GM04503 (cell line): ENCODE measurements at regions not wholly inside any gene's neighbourhood (a gene's known extent, or its start where the extent isn't known, plus 50 kb on each side); places are given as distances from the start of the nearest gene placed in this dataset.
A peak's percentile ranks its signal among the peaks of the same experiment; 100 is the strongest.
"Not testable (repeated sequence)": the region's sequence is repeated elsewhere in the genome, so short reads cannot be mapped to it uniquely, and the experiment has no call there.

Experiments
- DNase-seq: peaks from one replicate; pipeline ENCODE4 v3.0.0-alpha.2; 2012; ENCODE audit warnings: low read depth

DNA sequence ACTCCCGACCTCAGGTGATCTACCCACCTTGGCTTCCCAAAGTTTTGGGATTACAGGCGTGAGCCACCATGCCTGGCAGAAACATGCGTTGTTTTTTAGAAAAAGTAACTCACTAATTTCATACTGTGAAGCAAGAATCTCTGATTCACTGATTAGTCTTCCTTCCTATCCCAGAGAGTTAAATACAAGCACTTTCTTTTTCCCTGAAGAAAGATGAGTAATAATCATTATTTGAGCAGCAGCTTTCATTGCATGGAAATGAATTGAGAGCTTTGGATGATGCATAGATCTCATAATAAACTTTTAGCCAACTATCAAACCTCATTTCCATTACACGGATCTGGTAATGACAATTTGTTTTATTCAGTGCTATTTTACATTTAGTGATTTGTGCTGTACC, 892.5 kb upstream of the EYS start:
- no peak for DNase-seq

DNA sequence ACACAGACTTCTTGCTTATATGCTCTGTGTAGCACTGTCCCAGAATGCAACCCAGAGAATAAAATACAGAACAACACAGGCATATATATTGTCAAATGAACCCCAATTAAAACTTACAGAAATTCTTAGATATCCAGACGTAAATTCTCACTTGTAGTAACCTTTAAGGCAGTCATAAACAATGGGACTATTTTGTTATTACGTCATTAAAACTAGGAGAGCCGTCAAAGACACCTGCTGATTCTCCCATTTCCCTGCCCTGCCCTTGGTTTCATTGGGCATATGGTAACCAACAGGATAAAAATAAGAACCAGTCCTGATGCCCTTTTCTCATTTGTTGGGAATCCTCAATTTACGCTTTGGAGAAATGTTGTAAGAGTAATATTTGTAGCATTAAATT, 871.3 kb upstream of the EYS start:
- DNase-seq: no peak

DNA sequence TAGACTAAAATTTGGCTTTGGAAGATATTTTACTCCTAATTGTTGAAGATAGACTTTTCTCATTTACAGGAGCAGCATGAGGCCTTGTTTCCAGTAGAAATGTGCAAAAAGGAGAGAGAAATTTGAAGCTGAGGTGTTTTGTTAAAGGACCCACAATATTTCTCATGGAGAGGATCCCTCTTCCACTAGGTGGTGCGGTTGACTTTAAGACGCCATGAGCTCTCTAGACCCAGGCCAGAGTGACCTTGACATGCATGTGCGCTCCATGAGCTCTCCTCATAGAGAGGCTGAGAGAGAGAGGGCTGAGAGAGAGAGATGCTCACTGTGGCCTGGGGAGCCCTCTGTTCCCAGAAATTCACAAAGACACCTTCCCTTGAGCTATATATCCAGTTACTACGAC, 861.2 kb upstream of the EYS start:
- DNase-seq: no peak

DNA sequence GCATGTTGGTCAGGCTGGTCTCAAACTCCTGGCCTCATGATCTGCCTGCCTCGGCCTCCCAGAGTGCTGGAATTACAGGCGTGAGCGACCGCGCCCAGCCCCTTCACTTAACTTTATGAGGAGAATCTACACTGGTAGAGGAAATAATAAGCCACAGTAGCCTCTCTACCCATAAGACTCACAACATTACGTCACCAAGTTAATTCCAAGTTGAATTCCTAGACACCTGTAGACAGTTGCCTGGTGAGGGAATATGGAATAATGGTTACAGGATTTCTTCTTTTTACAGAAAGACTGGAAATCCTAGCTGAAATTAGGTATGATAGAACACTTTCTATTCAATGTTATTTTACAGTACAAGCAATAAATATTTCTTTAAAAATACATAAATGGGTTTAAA, 854.5 kb upstream of the EYS start:
- DNase-seq: no peak

DNA sequence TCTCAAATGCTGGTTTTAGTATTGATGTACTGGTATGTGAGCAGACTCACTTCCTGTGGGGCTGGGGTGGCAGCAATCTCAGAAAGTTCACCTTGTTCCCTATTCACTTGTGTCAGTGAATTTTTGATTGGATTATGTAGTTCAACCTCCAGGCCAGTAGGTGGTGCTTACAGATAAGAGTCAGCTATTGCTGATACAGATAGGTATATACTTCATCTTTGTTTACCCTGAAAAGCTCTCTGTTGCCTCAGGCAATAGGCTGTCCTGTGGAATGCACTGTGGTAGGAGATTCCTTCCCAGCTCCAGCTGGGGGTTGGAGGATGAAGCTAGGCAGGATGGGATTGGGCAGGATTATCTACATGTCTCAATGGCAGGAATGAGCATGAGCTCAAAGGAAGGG, 851.2 kb upstream of the EYS start:
- no peak for DNase-seq

DNA sequence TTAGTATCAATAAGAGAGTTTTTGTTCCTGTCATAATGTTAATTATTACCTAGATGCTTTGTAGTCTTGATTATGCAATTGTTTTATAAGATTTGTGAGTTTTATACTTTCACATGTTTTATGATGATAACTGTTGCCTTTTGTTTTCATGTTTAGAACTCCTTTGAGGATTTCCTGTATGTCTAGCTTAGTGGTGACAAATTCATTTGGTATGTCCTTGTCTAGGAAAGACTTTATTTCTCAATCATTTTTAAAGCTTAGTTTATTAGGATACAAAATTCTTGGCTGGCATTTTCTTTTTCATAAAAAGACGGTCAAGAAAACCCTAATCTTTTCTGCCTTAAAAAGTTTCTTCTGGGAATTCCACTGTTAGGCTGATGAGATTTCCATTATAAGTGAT, 849.9 kb upstream of the EYS start:
- no peak for DNase-seq

DNA sequence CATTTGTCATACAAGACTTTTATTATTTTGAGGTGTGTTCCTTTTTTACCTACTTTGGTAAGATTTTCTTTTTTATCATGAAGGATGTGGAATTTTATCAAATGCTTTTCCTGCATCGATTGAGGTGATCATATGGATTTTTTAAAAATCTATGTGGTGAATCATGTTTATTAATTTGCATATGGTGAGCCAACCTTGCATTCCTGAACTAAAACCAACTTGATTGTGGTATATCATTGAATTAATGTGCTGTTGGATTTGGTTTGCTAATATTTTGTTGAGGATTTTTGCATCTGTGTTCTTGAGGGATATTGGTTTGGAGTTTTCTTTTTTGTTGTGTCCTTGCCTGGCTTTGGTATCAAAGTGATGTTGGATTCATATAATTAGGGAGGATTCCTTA, 848.1 kb upstream of the EYS start:
- DNase-seq: no peak

DNA sequence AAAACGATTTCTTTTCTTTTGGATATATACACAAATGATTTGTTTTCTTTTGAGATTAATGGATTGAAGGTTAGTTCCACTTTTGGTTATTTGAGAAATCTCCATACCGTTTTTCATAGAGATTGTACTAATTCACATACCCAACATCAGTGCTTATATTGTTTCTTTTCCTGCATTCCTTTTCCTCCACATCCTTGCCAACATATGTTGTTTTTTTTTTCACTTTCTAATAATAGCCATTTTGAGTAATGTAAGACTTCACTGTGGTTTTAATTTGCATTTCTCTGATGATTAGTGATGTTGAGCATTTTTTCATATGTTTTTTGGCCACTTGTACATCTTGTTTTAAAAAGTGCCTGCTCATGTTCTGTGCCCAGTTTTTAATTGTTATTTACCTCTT, 846.4 kb upstream of the EYS start:
- no peak for DNase-seq

DNA sequence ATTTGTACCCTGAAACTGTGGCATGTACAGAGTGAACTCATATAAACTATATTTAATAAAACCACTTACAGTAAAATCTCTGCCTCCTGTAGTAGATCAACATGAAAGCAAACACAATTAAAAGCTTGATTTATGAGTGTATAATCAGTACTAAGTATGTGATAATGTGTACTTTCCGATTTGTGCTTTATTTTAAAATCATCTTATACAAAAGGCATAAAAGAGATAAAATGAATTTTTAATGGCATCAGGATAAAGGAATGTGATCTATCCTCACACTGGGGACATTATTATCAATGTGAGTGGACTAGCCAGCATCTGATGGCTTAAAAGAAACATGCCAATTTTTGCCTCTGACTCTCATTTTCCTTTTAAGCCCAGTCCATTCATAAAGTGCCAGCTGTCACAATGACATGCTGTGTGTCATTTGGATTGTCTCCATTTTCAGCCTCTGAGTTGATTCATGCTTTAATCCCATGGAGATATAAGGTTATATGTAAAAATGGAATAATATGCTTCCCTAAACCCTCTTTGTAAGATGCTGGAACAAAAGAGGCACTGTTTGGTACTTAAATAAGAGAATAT, 831.6 kb upstream of the EYS start:
- DNase-seq: no peak

DNA sequence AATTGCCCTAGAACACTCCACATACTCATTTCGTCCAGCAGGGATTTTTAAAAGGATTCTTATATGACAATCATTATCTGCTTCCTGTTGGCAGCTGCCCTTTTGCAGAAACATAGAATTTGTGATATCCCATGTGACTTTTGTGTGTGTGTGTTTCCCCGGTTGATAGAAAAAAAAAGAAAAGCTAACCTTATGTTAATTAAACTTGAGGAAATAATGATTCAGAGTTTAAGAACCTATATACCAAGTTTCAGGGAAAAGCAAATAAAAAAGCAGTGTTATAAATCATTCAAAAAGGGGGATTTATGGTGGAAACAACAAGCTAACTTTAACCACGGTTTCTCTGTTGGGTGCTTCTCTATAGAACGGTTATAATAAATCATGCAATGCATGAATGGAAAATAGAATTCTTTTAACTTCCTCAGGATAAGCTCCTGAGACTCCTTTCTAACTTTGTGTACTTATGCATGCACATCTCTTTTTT, 826.9 kb upstream of the EYS start:
- DNase-seq: no peak

DNA sequence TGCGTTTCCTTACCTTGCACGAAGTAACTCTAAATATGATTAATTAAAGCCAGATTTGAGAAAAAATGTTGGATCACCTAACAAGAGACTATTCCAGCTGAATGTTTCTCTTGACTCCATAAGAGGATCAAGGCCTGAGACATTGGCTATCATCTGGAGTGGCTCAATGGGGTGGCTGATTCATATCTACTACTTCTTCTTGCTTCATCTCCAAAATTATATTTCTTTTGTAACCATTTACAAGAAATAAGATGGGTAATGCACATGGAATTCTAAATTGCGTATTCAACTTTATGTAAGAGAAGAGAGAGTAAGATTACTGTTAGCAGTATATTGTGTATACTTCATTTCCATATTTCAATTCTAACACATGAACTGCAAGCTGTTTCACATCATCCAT, 819.0 kb upstream of the EYS start:
- DNase-seq: no peak

DNA sequence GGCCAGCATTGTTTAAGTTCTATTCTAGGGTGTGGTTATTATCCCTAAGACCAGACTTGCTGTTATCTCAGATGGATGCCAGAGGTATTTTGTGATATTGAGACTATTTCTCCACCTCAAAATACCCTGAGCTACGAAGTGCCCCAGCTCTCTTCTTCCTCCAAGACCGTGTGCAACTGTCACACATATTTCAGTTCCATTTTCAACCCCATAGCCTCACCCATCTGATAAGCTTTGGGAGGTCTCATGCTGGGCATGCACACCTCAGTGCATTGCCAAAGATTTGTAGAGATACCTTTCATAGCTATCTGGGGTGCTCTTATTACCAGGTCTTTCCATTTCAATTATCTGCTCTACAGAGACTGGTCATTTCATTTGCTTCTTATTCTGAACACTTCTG, 815.8 kb upstream of the EYS start:
- DNase-seq: no peak

DNA sequence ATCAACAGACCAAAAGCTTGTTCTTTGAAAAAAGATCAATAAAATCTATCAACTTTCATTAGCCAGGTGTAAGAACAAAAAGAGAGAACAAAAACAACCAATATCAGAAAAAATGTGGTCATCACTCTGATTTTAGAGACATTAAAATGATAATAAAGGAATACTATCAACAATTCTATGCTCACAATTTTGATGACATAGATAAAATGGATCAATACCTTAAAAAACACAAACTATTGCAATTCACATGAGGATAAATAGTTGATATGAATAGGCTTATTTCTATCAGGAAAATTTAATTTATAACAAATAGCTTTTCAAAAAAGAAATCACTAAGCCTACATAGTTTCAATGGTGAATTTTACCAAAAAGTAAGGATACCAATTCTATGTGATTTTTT, 809.4 kb upstream of the EYS start:
- no peak for DNase-seq

DNA sequence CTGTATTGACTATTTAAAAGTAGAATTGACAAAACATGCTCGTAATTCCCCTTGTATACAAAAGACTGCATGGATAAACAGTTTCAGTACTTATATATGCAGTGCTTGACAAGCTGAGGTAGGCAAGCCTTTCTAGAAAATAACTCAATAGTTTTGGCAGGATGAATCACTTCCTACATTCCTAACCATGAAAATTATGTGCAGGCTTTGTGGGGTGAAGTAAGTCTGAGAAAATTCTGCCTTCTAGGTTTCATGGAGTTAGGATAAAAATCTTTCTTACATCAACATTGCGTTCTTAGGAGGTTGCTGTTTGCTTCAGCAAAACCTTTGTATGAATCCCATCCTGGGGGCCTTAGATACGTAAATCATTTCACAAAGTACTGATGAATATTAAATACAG, 801.4 kb upstream of the EYS start:
- no peak for DNase-seq

DNA sequence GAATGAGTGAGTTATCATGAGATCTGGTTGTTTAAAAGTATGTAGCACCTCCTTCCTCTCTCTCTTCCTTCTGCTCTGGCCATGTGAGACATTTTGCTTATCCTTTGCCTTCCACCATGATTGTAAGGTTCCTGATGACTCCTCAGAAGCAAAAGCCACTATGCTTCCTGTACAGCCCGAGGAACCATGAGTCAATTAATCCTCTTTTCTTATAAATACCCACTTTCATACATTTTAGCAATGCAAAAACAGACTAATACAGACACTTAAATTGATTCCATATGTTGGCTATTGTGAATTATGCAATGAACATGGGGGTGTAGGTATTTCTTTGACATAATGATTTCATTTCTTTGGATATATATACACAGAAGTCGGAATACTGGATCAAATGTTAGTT, 792.8 kb upstream of the EYS start:
- DNase-seq: no peak

DNA sequence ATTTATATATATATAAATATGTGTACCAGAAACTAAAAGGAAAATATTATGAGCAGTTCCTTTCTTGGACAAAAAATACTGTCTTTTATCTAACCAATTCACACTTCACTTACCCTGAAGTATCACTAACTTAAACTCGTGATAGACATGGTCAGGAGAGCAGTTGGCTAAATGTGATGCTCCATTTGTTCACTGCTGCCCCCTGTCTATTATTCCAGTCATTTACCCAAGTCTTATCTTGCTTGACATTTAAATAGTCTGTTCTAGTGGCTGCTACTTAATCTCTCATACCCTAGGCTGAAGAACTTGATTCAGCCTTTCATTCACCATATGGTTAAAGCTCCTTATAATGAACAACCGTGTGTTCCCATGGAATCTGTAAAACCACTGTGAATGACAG, 789.6 kb upstream of the EYS start:
- DNase-seq: no peak

DNA sequence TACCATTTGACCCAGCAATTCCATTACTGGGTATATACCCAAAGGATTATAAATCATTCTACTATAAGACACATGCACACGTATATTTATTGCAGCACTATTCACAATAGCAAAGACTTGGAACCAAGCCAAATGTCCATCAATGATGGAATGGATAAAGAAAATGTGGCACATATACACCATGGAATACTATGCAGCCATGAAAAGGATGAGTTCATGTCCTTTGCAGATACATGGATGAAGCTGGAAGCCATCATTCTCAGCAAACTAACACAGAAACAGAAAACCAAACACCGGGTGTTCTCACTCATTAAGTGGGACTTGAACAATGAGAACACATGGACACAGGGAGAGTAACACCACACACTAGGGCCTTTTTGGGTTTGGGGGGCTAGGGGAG, 787.6 kb upstream of the EYS start:
- DNase-seq: not testable (repeated sequence)

DNA sequence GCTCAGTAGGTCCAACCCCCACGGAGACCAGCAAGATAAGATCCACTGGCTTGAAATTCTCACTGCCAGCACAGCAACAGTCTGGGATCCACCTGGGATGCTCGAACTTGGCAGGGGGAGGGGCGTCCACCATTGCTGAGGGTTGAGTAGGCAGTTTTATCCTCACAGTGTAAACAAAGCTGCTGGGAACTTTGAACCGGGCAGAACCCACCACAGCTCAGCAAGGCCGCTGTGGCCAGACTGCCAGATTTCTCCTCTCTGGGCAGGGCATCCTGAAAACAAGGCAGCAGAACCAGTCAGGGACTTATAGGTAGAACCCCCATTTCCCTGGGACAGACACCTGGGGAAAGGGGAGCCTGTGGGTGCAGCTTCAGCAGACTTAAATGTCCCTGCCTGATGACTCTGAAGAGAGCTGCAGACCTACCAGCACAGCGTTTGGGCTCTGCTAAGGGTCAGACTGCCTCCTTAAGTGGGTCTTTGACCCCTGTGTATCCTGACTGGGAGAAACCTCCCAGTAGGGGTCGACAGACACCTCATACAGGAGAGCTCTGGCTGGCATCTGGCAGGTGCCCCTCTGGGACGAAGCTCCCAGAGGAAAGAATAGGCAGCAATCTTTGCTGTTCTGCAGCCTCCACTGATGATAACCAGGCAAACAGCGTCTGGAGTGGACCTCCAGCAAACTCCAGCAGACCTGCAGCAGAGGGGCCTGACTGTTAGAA, 782.4 kb upstream of the EYS start:
- no peak for DNase-seq

DNA sequence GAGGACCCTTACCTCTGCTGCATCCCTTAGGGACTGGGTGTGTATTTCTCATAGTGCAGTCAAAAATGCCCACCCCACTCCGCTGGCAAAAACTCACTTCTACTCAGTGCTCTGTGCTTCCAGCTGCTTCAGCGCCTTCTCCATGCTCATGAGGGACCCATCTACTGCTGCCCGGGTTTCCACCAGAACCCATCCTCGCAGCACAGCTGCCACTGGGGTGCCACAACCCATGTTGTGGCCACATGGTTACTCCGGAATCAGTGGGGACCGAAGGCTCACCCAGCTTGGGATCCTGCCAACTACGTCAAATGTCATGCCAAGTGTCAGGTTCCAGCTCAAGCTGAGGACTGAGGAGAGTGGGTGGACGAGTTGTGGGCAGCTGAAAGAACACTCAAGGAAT, 774.2 kb upstream of the EYS start:
- DNase-seq: no peak

DNA sequence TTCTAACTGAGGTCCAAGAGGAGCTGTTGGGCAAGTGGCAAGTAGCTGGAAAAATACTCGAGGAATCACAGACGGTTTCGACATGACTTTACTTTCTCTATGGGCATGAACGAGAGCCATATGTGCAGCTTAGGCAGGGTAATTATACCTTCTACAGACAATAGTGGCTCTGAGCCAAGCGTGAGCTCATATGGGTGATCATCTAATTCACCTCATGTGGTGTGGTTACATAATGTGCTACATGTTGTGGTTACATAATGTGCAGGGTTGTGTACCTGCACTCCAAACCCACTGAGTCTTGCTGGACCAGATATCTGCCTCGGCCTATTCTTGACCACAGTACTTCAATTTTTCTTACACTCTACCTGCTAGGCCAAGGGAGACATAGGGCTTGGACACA, 771.7 kb upstream of the EYS start:
- DNase-seq: no peak

DNA sequence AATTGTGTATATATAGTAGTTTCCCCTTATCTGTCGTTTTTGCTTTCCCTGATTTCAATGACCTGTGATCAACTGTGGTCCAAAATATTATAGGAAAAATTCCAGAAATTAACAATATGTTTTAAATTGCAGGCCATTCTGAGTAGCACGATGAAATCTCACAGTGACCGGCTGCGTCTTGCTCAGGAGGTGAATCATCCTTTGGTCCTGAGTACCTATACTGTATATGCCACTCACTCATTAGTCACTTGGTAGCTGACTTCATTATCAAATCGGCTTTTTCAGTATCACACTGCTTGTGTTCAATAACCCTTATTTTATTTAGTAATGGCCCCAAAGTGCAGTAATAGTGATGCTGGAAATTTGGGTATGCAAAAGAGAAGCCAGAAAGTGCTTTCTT, 728.3 kb upstream of the EYS start:
- DNase-seq: no peak

DNA sequence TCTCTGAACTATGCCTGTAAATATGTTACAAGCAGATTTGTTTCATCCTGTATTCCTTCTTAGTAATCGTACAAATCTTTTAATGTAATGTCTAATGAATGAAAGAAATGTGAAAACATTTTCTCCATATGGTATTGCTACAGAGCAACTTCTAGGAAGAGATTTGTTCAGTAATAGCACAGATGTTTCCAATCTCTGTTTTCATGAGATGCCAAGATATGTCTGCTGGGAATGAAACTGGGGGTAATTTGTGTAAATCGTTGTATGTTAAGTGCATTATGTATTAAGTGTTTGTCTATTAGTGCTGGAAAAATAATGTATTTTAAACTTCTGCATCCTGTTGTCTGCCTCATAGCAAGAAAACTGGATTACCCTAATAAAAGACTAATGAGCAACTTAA, 722.2 kb upstream of the EYS start:
- peak; percentile 22 for DNase-seq

DNA sequence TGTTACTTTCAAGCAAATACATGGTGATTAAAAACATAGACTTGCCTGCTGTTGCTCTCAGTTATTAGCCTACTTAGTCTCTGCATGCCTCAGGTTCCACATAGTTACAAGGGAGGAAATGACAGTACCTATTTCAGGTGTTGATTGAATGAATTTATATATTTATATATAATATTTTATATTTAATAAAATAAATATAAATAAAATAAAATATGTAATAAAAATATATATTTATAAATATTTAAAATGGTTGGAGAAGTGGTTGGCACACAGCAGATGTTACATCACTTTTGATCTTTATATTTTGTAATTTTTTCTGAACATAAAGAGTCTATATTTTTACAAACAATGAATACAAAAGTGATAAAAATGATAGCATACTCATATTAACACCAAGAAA, 716.0 kb upstream of the EYS start:
- no peak for DNase-seq

DNA sequence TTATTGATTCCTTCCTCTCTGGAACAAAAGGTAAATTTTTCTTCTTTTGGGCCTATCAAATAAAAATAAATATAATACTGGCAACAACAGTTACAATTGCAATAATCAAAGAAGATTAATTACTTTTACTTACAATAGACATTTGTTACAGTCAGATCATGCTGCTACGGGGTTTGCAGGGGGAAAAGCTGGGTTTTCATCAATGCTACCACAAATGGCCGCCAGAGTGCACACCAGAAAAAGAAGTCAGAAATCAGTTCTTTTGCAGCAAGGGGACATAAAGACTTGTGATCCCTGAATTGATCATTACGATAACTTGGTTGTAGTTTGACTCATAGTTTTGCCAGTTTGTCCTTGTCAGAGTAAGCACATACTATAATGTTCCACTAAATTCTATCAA, 714.5 kb upstream of the EYS start:
- DNase-seq: no peak
